ENCODE measurements at regions not wholly inside any gene's neighbourhood (a gene's known extent, or its start where the extent isn't known, plus 50 kb on each side); places are given as distances from the start of the nearest gene placed in this dataset.
A peak's percentile ranks its signal among the peaks of the same experiment; 100 is the strongest.

- Mint-ChIP-seq H3K4me3 (ENCODE audit: unreplicated experiment) (no peak overlapping the region), H3K36me3 (ENCODE audit: low read depth, unreplicated experiment) (no peaks in the 10 kb centered on the region), H3K27me3 (ENCODE audit: low read depth, unreplicated experiment) (no peaks in the 10 kb centered on the region), H3K9me3 (ENCODE audit: unreplicated experiment) (no peaks in the 10 kb centered on the region), H3K27ac (ENCODE audit: unreplicated experiment) (peak overlapping the region; percentile 41), H3K4me1 (ENCODE audit: low read depth, unreplicated experiment) (peaks cover 15% of the 10 kb centered on the region)
- FAIRE-seq (no peak), DNase-seq (ENCODE audit: low read depth) (peak; percentile 24)
- Histone ChIP-seq H3K27me3 (ENCODE audit: insufficient read depth, low read length) (no peaks in the 10 kb centered on the region), H3K27ac (ENCODE audit: low read depth, low read length) (no peak overlapping the region), H4K20me1 (ENCODE audit: insufficient read depth, low read length) (no peaks in the 10 kb centered on the region), H3K4me3 (ENCODE audit: insufficient read depth, low read depth, low read length) (no peak overlapping the region), H2AFZ (ENCODE audit: low read depth, low read length) (no peak overlapping the region), H3K4me2 (ENCODE audit: low read length) (no peak overlapping the region), H3K79me2 (ENCODE audit: insufficient read depth, low read length) (no peaks in the 10 kb centered on the region), H3K4me1 (ENCODE audit: insufficient read depth, low read length) (no peaks in the 10 kb centered on the region), H3K36me3 (ENCODE audit: insufficient read depth, low read length) (no peaks in the 10 kb centered on the region), H3K9ac (ENCODE audit: low read length) (no peak overlapping the region), H3K9me3 (ENCODE audit: insufficient read depth, low read depth, low read length) (no peaks in the 10 kb centered on the region)
- TF ChIP-seq CTCF (IDR thresholded peaks at IDR 0.05; ENCODE audit: insufficient read depth, low read depth, low read length): no peak
- TF ChIP-seq EZH2 (IDR thresholded peaks at IDR 0.05; ENCODE audit: insufficient read depth, low read length): no peak
These were observed 73.2 kb downstream of the SEM1 start for GRCh38 chr7:96636342-96636860.

DNA sequence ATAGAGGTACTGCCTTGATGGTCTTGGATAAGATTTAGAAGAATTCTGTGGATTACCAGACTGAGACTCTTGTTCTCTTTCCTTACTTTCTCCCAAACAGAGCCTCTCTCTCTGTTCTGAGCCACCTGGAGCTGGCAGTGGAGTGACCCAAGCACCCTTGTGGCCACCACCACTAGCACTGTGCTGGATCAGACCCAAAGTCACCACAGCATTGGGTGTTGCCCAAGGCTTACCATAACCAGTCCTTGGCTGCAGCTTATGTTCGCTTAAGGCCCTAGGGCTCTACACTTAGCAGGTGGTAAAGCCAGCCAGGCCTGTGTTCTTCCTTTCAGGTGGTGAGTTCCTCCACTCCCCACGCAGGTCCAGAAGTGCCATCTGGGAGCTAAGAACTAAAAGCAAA, 79.8 kb downstream of the SEM1 start:
- Histone ChIP-seq H2AFZ (ENCODE audit: low read depth, low read length) (no peak overlapping the region), H3K27me3 (ENCODE audit: insufficient read depth, low read length) (no peaks in the 10 kb centered on the region), H3K27ac (ENCODE audit: low read depth, low read length) (no peak overlapping the region), H3K9ac (ENCODE audit: low read length) (no peak overlapping the region), H3K9me3 (ENCODE audit: insufficient read depth, low read depth, low read length) (no peaks in the 10 kb centered on the region), H3K4me3 (ENCODE audit: insufficient read depth, low read depth, low read length) (no peak overlapping the region), H3K79me2 (ENCODE audit: insufficient read depth, low read length) (no peaks in the 10 kb centered on the region), H3K4me1 (ENCODE audit: insufficient read depth, low read length) (no peaks in the 10 kb centered on the region), H3K4me2 (ENCODE audit: low read length) (no peak overlapping the region), H3K36me3 (ENCODE audit: insufficient read depth, low read length) (no peaks in the 10 kb centered on the region), H4K20me1 (ENCODE audit: insufficient read depth, low read length) (no peaks in the 10 kb centered on the region)
- Mint-ChIP-seq H3K9me3 (ENCODE audit: unreplicated experiment) (peaks cover 2% of the 10 kb centered on the region), H3K36me3 (ENCODE audit: low read depth, unreplicated experiment) (no peaks in the 10 kb centered on the region), H3K4me3 (ENCODE audit: unreplicated experiment) (no peak overlapping the region), H3K27ac (ENCODE audit: unreplicated experiment) (no peak overlapping the region), H3K27me3 (ENCODE audit: low read depth, unreplicated experiment) (no peaks in the 10 kb centered on the region), H3K4me1 (ENCODE audit: low read depth, unreplicated experiment) (no peaks in the 10 kb centered on the region)
- DNase-seq (ENCODE audit: low read depth): no peak
- TF ChIP-seq EZH2 (IDR thresholded peaks at IDR 0.05; ENCODE audit: insufficient read depth, low read length) (no peak), CTCF (IDR thresholded peaks at IDR 0.05; ENCODE audit: insufficient read depth, low read depth, low read length) (no peak)
- no peak for FAIRE-seq

DNA sequence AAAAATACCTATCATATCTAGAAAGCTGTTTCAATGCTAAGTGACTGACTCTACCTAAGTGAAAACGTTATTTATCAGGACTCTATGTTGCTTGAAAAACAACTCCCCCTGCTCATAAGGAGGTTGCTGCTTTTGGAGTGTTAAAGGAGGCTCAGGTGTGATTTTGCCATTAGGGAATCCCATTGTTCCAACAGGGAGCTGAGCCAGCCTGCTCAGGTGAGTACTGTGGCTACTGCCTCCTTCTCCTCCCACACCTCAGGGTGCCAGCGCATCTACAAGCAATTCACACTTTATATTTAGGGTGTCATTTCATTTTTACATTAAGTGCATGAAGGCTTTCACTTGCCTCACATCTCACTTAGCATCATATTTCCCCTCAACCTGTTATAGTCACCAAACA, 84.7 kb downstream of the SEM1 start:
- Mint-ChIP-seq H3K4me3 (ENCODE audit: unreplicated experiment) (no peak overlapping the region), H3K4me1 (ENCODE audit: low read depth, unreplicated experiment) (no peaks in the 10 kb centered on the region), H3K27me3 (ENCODE audit: low read depth, unreplicated experiment) (peaks cover 2% of the 10 kb centered on the region), H3K9me3 (ENCODE audit: unreplicated experiment) (peaks cover 2% of the 10 kb centered on the region), H3K27ac (ENCODE audit: unreplicated experiment) (no peak overlapping the region), H3K36me3 (ENCODE audit: low read depth, unreplicated experiment) (peaks cover 2% of the 10 kb centered on the region)
- TF ChIP-seq EZH2 (IDR thresholded peaks at IDR 0.05; ENCODE audit: insufficient read depth, low read length) (no peak), CTCF (IDR thresholded peaks at IDR 0.05; ENCODE audit: insufficient read depth, low read depth, low read length) (no peak)
- no peak overlapping the region for H3K4me3 ChIP-seq (ENCODE audit: insufficient read depth, low read depth, low read length)
- H3K4me2 ChIP-seq (ENCODE audit: low read length): no peak overlapping the region
- H3K27ac ChIP-seq (ENCODE audit: low read depth, low read length): no peak overlapping the region
- H3K4me1 ChIP-seq (ENCODE audit: insufficient read depth, low read length): no peaks in the 10 kb centered on the region
- H3K9me3 ChIP-seq (ENCODE audit: insufficient read depth, low read depth, low read length): no peaks in the 10 kb centered on the region
- H3K27me3 ChIP-seq (ENCODE audit: insufficient read depth, low read length): no peaks in the 10 kb centered on the region
- no peak overlapping the region for H3K9ac ChIP-seq (ENCODE audit: low read length)
- DNase-seq (ENCODE audit: low read depth) (no peak), FAIRE-seq (no peak)
- no peaks in the 10 kb centered on the region for H3K36me3 ChIP-seq (ENCODE audit: insufficient read depth, low read length)
- no peaks in the 10 kb centered on the region for H3K79me2 ChIP-seq (ENCODE audit: insufficient read depth, low read length)
- no peaks in the 10 kb centered on the region for H4K20me1 ChIP-seq (ENCODE audit: insufficient read depth, low read length)
- no peak overlapping the region for H2AFZ ChIP-seq (ENCODE audit: low read depth, low read length)

Measured in astrocyte (in vitro differentiated cells and primary cell).